ENCODE measurements at regions not wholly inside any gene's neighbourhood (a gene's known extent, or its start where the extent isn't known, plus 50 kb on each side); places are given as distances from the start of the nearest gene placed in this dataset.

- TF ChIP-seq ZBTB40 (IDR thresholded peaks at IDR 0.05) = no peak
- TF ChIP-seq ZBTB40 (CRISPR knock-in tag; IDR thresholded peaks at IDR 0.05) = no peak
- no peak; the same call in 1 of the 2 replicates for TF ChIP-seq ZFX (CRISPR knock-in tag; IDR thresholded peaks at IDR 0.05; ENCODE audit: low read depth)
- TF ChIP-seq GTF3A (CRISPR knock-in tag; conservative IDR thresholded peaks at IDR 0.05) = no peak
- 0 out of 2 replicates have a peak, but pooled peaks have one; percentile 32 for TF ChIP-seq ZNF574 (CRISPR knock-in tag; IDR thresholded peaks at IDR 0.05)
- TF ChIP-seq SMARCC2 (IDR thresholded peaks at IDR 0.05) = no peak
- TF ChIP-seq MAX (IDR thresholded peaks at IDR 0.05) = peak; percentile 56
- TF ChIP-seq ZNF879 (CRISPR knock-in tag; IDR thresholded peaks at IDR 0.05) = no peak
- TF ChIP-seq SAFB2 (CRISPR knock-in tag; IDR thresholded peaks at IDR 0.05; ENCODE audit: borderline replicate concordance, low read depth) = no peak
- 0 out of 2 replicates have a peak, but pooled peaks have one; percentile 17 for TF ChIP-seq FOXK1 (CRISPR knock-in tag; IDR thresholded peaks at IDR 0.05; ENCODE audit: borderline replicate concordance, low read depth)
- no peak for TF ChIP-seq ZMYM4 (CRISPR knock-in tag; IDR thresholded peaks at IDR 0.05)
- no peak; the same call in 1 of the 2 replicates for TF ChIP-seq MBD4 (IDR thresholded peaks at IDR 0.05; ENCODE audit: borderline replicate concordance, low read length)
- peak; percentile 65; the same call in 1 of the 2 replicates for TF ChIP-seq SMYD3 (CRISPR knock-in tag; IDR thresholded peaks at IDR 0.05)
- peak; percentile 25 for TF ChIP-seq XRCC5 (optimal IDR thresholded peaks at IDR 0.05; ENCODE audit: low read length)
- no peak for TF ChIP-seq GABPB1 (CRISPR knock-in tag; IDR thresholded peaks at IDR 0.05)
- no peak for TF ChIP-seq ZFP82 (CRISPR knock-in tag; IDR thresholded peaks at IDR 0.05; ENCODE audit: borderline replicate concordance)
- no peak for TF ChIP-seq HES4 (CRISPR knock-in tag; IDR thresholded peaks at IDR 0.05; ENCODE audit: borderline replicate concordance)
- TF ChIP-seq SIN3A (IDR thresholded peaks at IDR 0.05; ENCODE audit: borderline replicate concordance, low read depth, low read length) = no peak
Observed at GRCh38 chr14:34098045-34098984, 147.4 kb upstream of the EGLN3 start (continued).

Measured in HepG2 (cell line).